ENCODE measurements at regions not wholly inside any gene's neighbourhood (a gene's known extent, or its start where the extent isn't known, plus 50 kb on each side); places are given as distances from the start of the nearest gene placed in this dataset.

DNA sequence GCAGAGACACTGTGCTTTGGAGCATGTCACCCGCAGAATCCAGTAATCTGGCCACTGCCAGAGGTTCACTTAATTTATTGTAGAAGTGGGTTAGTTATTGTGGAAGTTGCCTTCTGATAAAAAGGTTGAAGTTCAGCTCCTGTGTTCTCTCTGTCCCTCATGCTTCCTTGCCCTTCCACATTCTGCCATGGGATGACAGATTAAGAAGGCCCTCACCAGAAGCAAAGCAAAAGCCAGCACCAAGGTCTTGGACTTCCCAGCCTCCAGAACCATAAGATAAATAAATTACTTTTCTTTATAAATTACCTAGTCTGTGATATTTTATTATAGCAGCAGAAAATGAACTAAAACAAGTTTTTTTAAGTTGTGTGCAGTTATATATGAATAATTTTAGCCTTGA, 145.0 kb upstream of the SH3BP4 start:
- no peaks in the 10 kb centered on the region for H3K79me2 ChIP-seq (ENCODE audit: control insufficient read depth in 1 of 2, insufficient read depth in 2 of 2, low read length in 2 of 2)
- H3K4me2 ChIP-seq (ENCODE audit: insufficient read depth in 1 of 2, low read depth in 2 of 2, low read length in 2 of 2): no peak overlapping the region
- WGBS, 2 experiments (ENCODE audit: extremely low coverage in 1 of 2, insufficient coverage in 1 of 2, insufficient read length in 1 of 2, insufficient replicate concordance in 2 of 2, low coverage in 1 of 2, low lambda C conversion rate in 2 of 2, missing lambda C conversion rate in 1 of 2): 95% methylated on average over 1 of the region's 1 CpG; no CpG with 5 or more reads in 1 of the 2 experiments
- no peaks in the 10 kb centered on the region for H3K36me3 ChIP-seq (ENCODE audit: control insufficient read depth in 2 of 4, insufficient read depth in 4 of 4, low read length in 3 of 4)
- no peak overlapping the region for H3K56ac ChIP-seq (replicated peaks; ENCODE audit: insufficient read length, low read depth, low read length)
- H3K9ac ChIP-seq (replicated peaks in 1 of 4; ENCODE audit: extremely low read depth in 1 of 4, low read depth in 3 of 4, low read length in 3 of 4): no peak overlapping the region
- H3K9me3 ChIP-seq (ENCODE audit: insufficient read depth in 2 of 2, low read depth in 1 of 2, low read length in 1 of 2): peaks cover 0 to 3% of the 10 kb centered on the region in 2 experiments; a peak in 1 of 4 replicates
- no peaks in the 10 kb centered on the region; a peak in 1 of 7 replicates for H3K27me3 ChIP-seq (replicated peaks in 1 of 4; ENCODE audit: control insufficient read depth in 3 of 4, extremely low read depth in 1 of 4, insufficient read depth in 3 of 4, low read length in 3 of 4)
- H4K5ac ChIP-seq (ENCODE audit: insufficient read length, low read depth, low read length): no peak overlapping the region
- no peak overlapping the region for H4K8ac ChIP-seq (ENCODE audit: extremely low read depth, insufficient read depth, low read length)
- CTCF ChIA-PET (ENCODE audit: partially characterized antibody): no interaction called here
- no peak overlapping the region for H2BK5ac ChIP-seq (ENCODE audit: low read depth, low read length)
- no peaks in the 10 kb centered on the region for H4K20me1 ChIP-seq (replicated peaks in 1 of 2; ENCODE audit: control insufficient read depth in 1 of 2, insufficient read depth in 2 of 2, low read length in 2 of 2)
- H2BK12ac ChIP-seq (ENCODE audit: low read depth, low read length): no peak overlapping the region
- H3K4me1 ChIP-seq (replicated peaks in 1 of 4; ENCODE audit: control insufficient read depth in 3 of 4, insufficient read depth in 4 of 4, low read length in 3 of 4): no peaks in the 10 kb centered on the region
- H3K27ac ChIP-seq (ENCODE audit: low read depth, low read length): no peak overlapping the region
- no peak for FAIRE-seq
- no peaks in the 10 kb centered on the region for H3K23me2 ChIP-seq (ENCODE audit: low read depth, low read length)
- H2BK15ac ChIP-seq (ENCODE audit: low read length): no peak overlapping the region; the same call in 1 of the 2 replicates
- H3K4me3 ChIP-seq (ENCODE audit: extremely low read depth in 1 of 4, insufficient read depth in 2 of 4, low read depth in 3 of 4, low read length in 4 of 4): no peak overlapping the region
- H3K79me1 ChIP-seq (ENCODE audit: low read depth, low read length): no peaks in the 10 kb centered on the region
- H4K91ac ChIP-seq (replicated peaks; ENCODE audit: insufficient read length, low read length): no peak overlapping the region
- H3K14ac ChIP-seq (ENCODE audit: insufficient read length): no peak overlapping the region
- H3K4ac ChIP-seq (replicated peaks; ENCODE audit: insufficient read length, low read depth, low read length): no peak overlapping the region
- no peak overlapping the region for H3K18ac ChIP-seq (ENCODE audit: extremely low read depth, low read length)
- no peak overlapping the region for H2AK5ac ChIP-seq (ENCODE audit: low read depth, low read length)
- H2BK120ac ChIP-seq (replicated peaks; ENCODE audit: low read depth, low read length): no peak overlapping the region
- H3K23ac ChIP-seq (ENCODE audit: insufficient read length): no peak overlapping the region
- POLR2A ChIA-PET (ENCODE audit: partially characterized antibody): no interaction called here
- DNase-seq (ENCODE audit: low read depth in 1 of 2, low spot score in 2 of 2): no peak
- H2BK20ac ChIP-seq (ENCODE audit: low read length): no peak overlapping the region
- H2AFZ ChIP-seq (ENCODE audit: low read length): no peak overlapping the region
- TF ChIP-seq, protein P1, sequence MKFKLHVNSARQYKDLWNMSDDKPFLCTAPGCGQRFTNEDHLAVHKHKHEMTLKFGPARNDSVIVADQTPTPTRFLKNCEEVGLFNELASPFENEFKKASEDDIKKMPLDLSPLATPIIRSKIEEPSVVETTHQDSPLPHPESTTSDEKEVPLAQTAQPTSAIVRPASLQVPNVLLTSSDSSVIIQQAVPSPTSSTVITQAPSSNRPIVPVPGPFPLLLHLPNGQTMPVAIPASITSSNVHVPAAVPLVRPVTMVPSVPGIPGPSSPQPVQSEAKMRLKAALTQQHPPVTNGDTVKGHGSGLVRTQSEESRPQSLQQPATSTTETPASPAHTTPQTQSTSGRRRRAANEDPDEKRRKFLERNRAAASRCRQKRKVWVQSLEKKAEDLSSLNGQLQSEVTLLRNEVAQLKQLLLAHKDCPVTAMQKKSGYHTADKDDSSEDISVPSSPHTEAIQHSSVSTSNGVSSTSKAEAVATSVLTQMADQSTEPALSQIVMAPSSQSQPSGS (IDR thresholded peaks at IDR 0.05; ENCODE audit: low read length): no peak
- TF ChIP-seq RFX5 (IDR thresholded peaks at IDR 0.05; ENCODE audit: borderline replicate concordance, low read depth, low read length) (no peak), RXRA (IDR thresholded peaks at IDR 0.05; ENCODE audit: insufficient read depth, low read depth, low read length) (no peak), TBP (IDR thresholded peaks at IDR 0.05; ENCODE audit: low read depth, low read length) (no peak), CREB1 (IDR thresholded peaks at IDR 0.05) (no peak), SIX5 (IDR thresholded peaks at IDR 0.05; ENCODE audit: low read depth, low read length) (no peak), ASH2L (IDR thresholded peaks at IDR 0.05; ENCODE audit: low read length) (no peak), SIN3A (conservative IDR thresholded peaks at IDR 0.05 in 1 of 2, IDR thresholded peaks at IDR 0.05 in 1 of 2; ENCODE audit: low read depth in 1 of 2, low read length in 2 of 2) (no peak), HDAC6 (IDR thresholded peaks at IDR 0.05; ENCODE audit: low read depth, low read length) (no peak), CHD1 (IDR thresholded peaks at IDR 0.05; ENCODE audit: low read depth, low read length) (no peak), POU5F1 (IDR thresholded peaks at IDR 0.05; ENCODE audit: low read depth, low read length) (no peak), EP300 (IDR thresholded peaks at IDR 0.05; ENCODE audit: borderline replicate concordance in 1 of 2, low read depth in 2 of 2, low read length in 2 of 2) (no peak), RBBP5 (IDR thresholded peaks at IDR 0.05; ENCODE audit: borderline replicate concordance, low read depth, low read length) (no peak), SIRT6 (IDR thresholded peaks at IDR 0.05; ENCODE audit: low read length) (no peak)
